PC-3 (cell line): ENCODE measurements at regions not wholly inside any gene's neighbourhood (a gene's known extent, or its start where the extent isn't known, plus 50 kb on each side); places are given as distances from the start of the nearest gene placed in this dataset.

Experiments used
- ATAC-seq: fragments of 200-7000 bp; cut with Tn5 transposase; 2 replicates; pipeline ENCODE4 v1.9.1; 2020; ENCODE audit warnings: mild to moderate bottlenecking, moderate library complexity
- BruUV-seq: library from RNA; stranded (reverse); fragments of 400-500 nt; replicated peaks from 2 replicates; lab custom pipeline; 2021; lab: Mats Ljungman, UMichigan
- CTCF ChIA-PET: fragments of 300-600 bp; sonication (Branson Sonifier 250); formaldehyde crosslinking; loops from one replicate; lab custom pipeline; 2022; ENCODE audit warnings: antibody characterized with exemption; lab: Charles Lee
- POLR2A ChIA-PET: fragments of 300-600 bp; sonication (Branson Sonifier 250); formaldehyde crosslinking; loops from one replicate; lab custom pipeline; 2022; ENCODE audit warnings: antibody characterized with exemption; ENCODE audit not compliant: unreplicated experiment; lab: Charles Lee
- DNase-seq: peaks from one replicate; pipeline ENCODE4 v3.0.0-alpha.2; 2015
- H2AFZ ChIP-seq: fragments of 300-600 bp; sonication (generic); 2 replicates; pipeline ENCODE4 v1.6.0; 2016; ENCODE audit warnings: antibody characterized with exemption, low read length
- H3F3A ChIP-seq: fragments of 300-600 bp; sonication (generic); one replicate; pipeline ENCODE4 v1.6.0; 2017; ENCODE audit warnings: antibody characterized with exemption, low read length, control low read depth, mild to moderate bottlenecking; ENCODE audit not compliant: unreplicated experiment
- H3K27ac ChIP-seq: fragments of 300-600 bp; sonication (generic); 2 replicates; pipeline ENCODE4 v1.5.1; 2016; ENCODE audit warnings: mild to moderate bottlenecking, low read length
- H3K27me3 ChIP-seq: fragments of 300-600 bp; sonication (generic); 2 replicates; pipeline ENCODE4 v1.6.1; 2016; ENCODE audit warnings: low read length, mixed read lengths
- H3K36me3 ChIP-seq: fragments of 300-600 bp; sonication (generic); 2 replicates; pipeline ENCODE4 v1.6.1; 2016; ENCODE audit warnings: low read depth, mixed run types, low read length, mixed read lengths
- H3K4me1 ChIP-seq: fragments of 300-600 bp; sonication (generic); 2 replicates; pipeline ENCODE4 v1.5.1; 2016; ENCODE audit warnings: low read length; ENCODE audit not compliant: insufficient read depth
- H3K4me2 ChIP-seq: fragments of 300-600 bp; sonication (generic); 2 replicates; pipeline ENCODE4 v1.6.0; 2016; ENCODE audit warnings: low read length
- H3K4me3 ChIP-seq: fragments of 300-600 bp; sonication (generic); 2 replicates; pipeline ENCODE4 v1.5.1; 2016; ENCODE audit warnings: mild to moderate bottlenecking, low read length, mixed read lengths
- H3K79me2 ChIP-seq: fragments of 300-600 bp; sonication (generic); 2 replicates; pipeline ENCODE4 v1.6.1; 2017; ENCODE audit warnings: low read length, mixed read lengths
- H3K9ac ChIP-seq: fragments of 300-600 bp; sonication (generic); 2 replicates; pipeline ENCODE4 v1.6.0; 2016; ENCODE audit warnings: mild to moderate bottlenecking, low read length
- H3K9me2 ChIP-seq: fragments of 300-600 bp; sonication (generic); replicated peaks from 2 replicates; pipeline ENCODE4 v1.6.1; 2016; ENCODE audit warnings: mixed run types, low read length, mixed read lengths
- H3K9me3 ChIP-seq: fragments of 300-600 bp; sonication (generic); 2 replicates; pipeline ENCODE4 v1.6.1; 2016; ENCODE audit warnings: low read length, mixed read lengths
- H4K20me1 ChIP-seq: fragments of 300-600 bp; sonication (generic); 2 replicates; pipeline ENCODE4 v1.6.1; 2016; ENCODE audit warnings: low read length, mixed read lengths
- CTCF ChIP-seq: fragments of 300-600 bp; sonication (generic); conservative IDR thresholded peaks from 2 replicates; pipeline ENCODE4 v1.5.1; 2017; ENCODE audit warnings: antibody characterized with exemption, low read depth, mild to moderate bottlenecking, low read length
- EZH2 ChIP-seq: fragments of 300-600 bp; sonication (generic); IDR thresholded peaks from one replicate; pipeline ENCODE4 v1.6.1; 2017; ENCODE audit warnings: antibody characterized with exemption, mild to moderate bottlenecking, low read length; ENCODE audit not compliant: unreplicated experiment
- EZH2phosphoT487 ChIP-seq: fragments of 300-600 bp; sonication (generic); IDR thresholded peaks from 2 replicates; pipeline ENCODE4 v1.6.1; 2018; ENCODE audit warnings: mild to moderate bottlenecking, antibody characterized with exemption, low read length, borderline replicate concordance
- intact Hi-C: fragments of 100-400 bp; cut with micrococcal nuclease; formaldehyde crosslinking; loops from 2 replicates; pipeline ENCODE4 v1.9.0; 2023

DNA sequence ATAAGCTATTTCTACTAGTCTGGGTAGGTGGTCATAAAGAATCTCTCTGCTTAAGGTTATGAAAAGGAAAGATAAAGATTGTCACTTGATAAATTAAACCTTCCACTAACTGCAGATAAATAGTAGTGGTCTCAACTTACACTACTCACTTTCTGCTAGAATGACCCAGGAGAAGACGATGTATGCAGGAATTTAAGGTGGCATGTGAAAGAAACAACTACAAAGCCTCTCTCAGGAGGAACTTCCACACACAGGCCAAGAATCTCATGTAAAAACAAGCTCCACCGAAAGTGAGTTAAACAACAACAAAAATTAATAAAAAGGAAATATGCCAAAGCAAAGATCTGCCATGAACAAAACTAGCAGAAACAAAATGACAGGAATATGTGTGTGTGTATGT lies 165.4 kb downstream of the CDC14C start:
- H3K9me3 ChIP-seq = no peaks in the 10 kb centered on the region
- POLR2A ChIA-PET = no interaction called here
- H3K4me3 ChIP-seq = no peak overlapping the region
- no peaks in the 10 kb centered on the region for H3K4me1 ChIP-seq
- DNase-seq (no peak), ATAC-seq (no peak)
- no peak overlapping the region for H3K9ac ChIP-seq
- CTCF ChIA-PET = no interaction called here
- intact Hi-C loops = loop anchor here (10.0 kb wide), 1 partner anchor 765 kb away; no protein-coding TSS in a partner anchor
- no peak overlapping the region for H2AFZ ChIP-seq
- H3K27me3 ChIP-seq = peaks cover 12% of the 10 kb centered on the region
- no peaks in the 10 kb centered on the region for H3F3A ChIP-seq
- H3K9me2 ChIP-seq = no peaks in the 10 kb centered on the region
- H3K36me3 ChIP-seq = no peaks in the 10 kb centered on the region
- H3K79me2 ChIP-seq = no peaks in the 10 kb centered on the region
- TF ChIP-seq EZH2 (no peak), CTCF (no peak), EZH2phosphoT487 (no peak)
- BruUV-seq = no TSS peak
- no peak overlapping the region for H3K27ac ChIP-seq
- no peak overlapping the region for H3K4me2 ChIP-seq
- H4K20me1 ChIP-seq = no peaks in the 10 kb centered on the region

GRCh38 chr7:49091089-49091488 lies 166.7 kb downstream of the CDC14C start:
- no peak overlapping the region for H3K27ac ChIP-seq
- no peak overlapping the region for H3K9ac ChIP-seq
- no peak overlapping the region for H3K4me3 ChIP-seq
- ATAC-seq = no peak
- no peaks in the 10 kb centered on the region for H3K9me3 ChIP-seq
- intact Hi-C loops = loop anchor here (10.0 kb wide), 1 partner anchor 764 kb away; no protein-coding TSS in a partner anchor
- DNase-seq = no peak
- H2AFZ ChIP-seq = no peak overlapping the region
- ChIA-PET CTCF (no interaction called here), POLR2A (no interaction called here)
- no peaks in the 10 kb centered on the region for H3K36me3 ChIP-seq
- H3K79me2 ChIP-seq = no peaks in the 10 kb centered on the region
- H3K9me2 ChIP-seq = no peaks in the 10 kb centered on the region
- no peaks in the 10 kb centered on the region for H3K4me1 ChIP-seq
- H3F3A ChIP-seq = no peaks in the 10 kb centered on the region
- no peak for TF ChIP-seq EZH2
- TF ChIP-seq EZH2phosphoT487 = no peak
- TF ChIP-seq CTCF = no peak
- H3K4me2 ChIP-seq = no peak overlapping the region
- no TSS peak for BruUV-seq
- H3K27me3 ChIP-seq = peaks cover 12% of the 10 kb centered on the region; the same call in 1 of the 2 replicates
- no peaks in the 10 kb centered on the region for H4K20me1 ChIP-seq

DNA sequence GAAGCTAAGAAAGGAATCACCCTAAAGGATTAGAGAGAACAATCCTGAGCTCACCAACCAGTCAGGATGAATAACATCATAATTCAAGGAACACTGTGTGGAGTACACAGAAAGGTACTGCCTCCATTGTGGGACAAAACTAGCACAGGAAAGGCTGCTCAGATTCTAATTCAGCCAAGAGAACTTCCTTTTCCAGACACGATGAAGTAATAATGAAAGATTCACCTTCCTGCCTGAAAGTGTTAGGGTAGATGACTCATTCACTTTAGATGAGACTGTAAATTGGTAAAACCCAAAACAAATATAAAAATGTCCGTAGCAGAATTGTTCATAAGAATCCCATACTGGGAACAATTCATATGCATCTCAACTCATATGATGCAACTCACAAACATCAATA lies 167.2 kb downstream of the CDC14C start:
- H2AFZ ChIP-seq = no peak overlapping the region
- CTCF ChIA-PET = no interaction called here

More for the DNA sequence above, 167.2 kb downstream of the CDC14C start:
- POLR2A ChIA-PET = no interaction called here
- H3K27ac ChIP-seq = no peak overlapping the region
- no peak for ATAC-seq
- H3F3A ChIP-seq = no peaks in the 10 kb centered on the region
- peaks cover 12% of the 10 kb centered on the region; the same call in 1 of the 2 replicates for H3K27me3 ChIP-seq
- no peak overlapping the region for H3K4me2 ChIP-seq
- no peak overlapping the region for H3K4me3 ChIP-seq
- no peaks in the 10 kb centered on the region for H3K36me3 ChIP-seq
- no peaks in the 10 kb centered on the region for H4K20me1 ChIP-seq
- no peak overlapping the region for H3K9ac ChIP-seq
- TF ChIP-seq EZH2phosphoT487 (no peak), CTCF (no peak), EZH2 (no peak)
- H3K4me1 ChIP-seq = no peaks in the 10 kb centered on the region
- intact Hi-C loops = loop anchor here (10.0 kb wide), 1 partner anchor 763 kb away; no protein-coding TSS in a partner anchor
- no peaks in the 10 kb centered on the region for H3K9me2 ChIP-seq
- DNase-seq = no peak
- BruUV-seq = no TSS peak
- H3K79me2 ChIP-seq = no peaks in the 10 kb centered on the region
- no peaks in the 10 kb centered on the region for H3K9me3 ChIP-seq
